HEK293 (cell line): ENCODE measurements at regions not wholly inside any gene's neighbourhood (a gene's known extent, or its start where the extent isn't known, plus 50 kb on each side); places are given as distances from the start of the nearest gene placed in this dataset.

Source experiments
- CTCF ChIA-PET: fragments of 350-600 bp; formaldehyde crosslinking; extraction: SDS; loops from one replicate; lab custom pipeline; 2021; ENCODE audit warnings: antibody characterized with exemption; lab: Yijun Ruan, JAX
- POLR2A ChIA-PET: fragments of 300-600 bp; formaldehyde crosslinking; extraction: SDS; loops from one replicate; lab custom pipeline; 2020; ENCODE audit warnings: antibody characterized with exemption, inconsistent platforms; lab: Yijun Ruan, JAX
- H3K27ac ChIP-seq: fragments of 200-500 bp; sonication (Bioruptor generic); 2 replicates; pipeline ENCODE4 v1.5.1; 2014; ENCODE audit warnings: low read depth, low read length, control low read depth, inconsistent platforms; ENCODE audit errors: extremely low read depth
- H3K36me3 ChIP-seq, 2 experiments: fragments of 200-500 bp in 1 of 2; sonication (Bioruptor generic) in 1 of 2; 1 replicate in 1 of 2; 2 replicates in 1 of 2; pipeline ENCODE4 v1.5.1; 2014 to 2017; ENCODE audit warnings: inconsistent platforms in 2 of 2, low read length in 2 of 2; ENCODE audit not compliant: control insufficient read depth in 2 of 2, insufficient read depth in 1 of 2
- H3K4me1 ChIP-seq: fragments of 200-500 bp; sonication (Bioruptor generic); 2 replicates; pipeline ENCODE4 v1.5.1; 2014; ENCODE audit warnings: mild to moderate bottlenecking, low read length, inconsistent platforms; ENCODE audit not compliant: control insufficient read depth, insufficient read depth
- H3K4me3 ChIP-seq: 2 replicates; pipeline ENCODE4 v1.5.1; 2011; ENCODE audit warnings: low read depth, mild to moderate bottlenecking, control low read depth, low read length, moderate library complexity
- H3K9me3 ChIP-seq: fragments of 200-500 bp; sonication (Bioruptor generic); 2 replicates; pipeline ENCODE4 v1.5.1; 2014; ENCODE audit warnings: low read depth, low read length, inconsistent platforms; ENCODE audit not compliant: control insufficient read depth, insufficient read depth
- HIC1 ChIP-seq: fragments of 450-650 bp; formaldehyde crosslinking; IDR thresholded peaks from 2 replicates; pipeline ENCODE4 v1.5.1; 2016; ENCODE audit warnings: missing biosample characterization, missing genetic modification characterization
- INSM2 ChIP-seq: fragments of 450-650 bp; formaldehyde crosslinking; IDR thresholded peaks from 2 replicates; pipeline ENCODE4 v1.5.1; 2016; ENCODE audit warnings: missing biosample characterization, missing genetic modification characterization
- MYNN ChIP-seq: fragments of 450-650 bp; formaldehyde crosslinking; IDR thresholded peaks from 2 replicates; pipeline ENCODE4 v1.5.1; 2016; ENCODE audit warnings: missing biosample characterization, missing genetic modification characterization, borderline replicate concordance
- PRDM6 ChIP-seq: fragments of 450-650 bp; formaldehyde crosslinking; IDR thresholded peaks from 2 replicates; pipeline ENCODE4 v1.5.1; 2017; ENCODE audit warnings: missing biosample characterization, missing genetic modification characterization
- RBAK ChIP-seq: fragments of 450-650 bp; formaldehyde crosslinking; IDR thresholded peaks from 2 replicates; pipeline ENCODE4 v1.5.1; 2016; ENCODE audit warnings: missing biosample characterization, missing genetic modification characterization
- SCRT2 ChIP-seq: fragments of 450-650 bp; formaldehyde crosslinking; IDR thresholded peaks from 2 replicates; pipeline ENCODE4 v1.5.1; 2016; ENCODE audit warnings: missing biosample characterization, missing genetic modification characterization
- ZBTB1 ChIP-seq: fragments of 450-650 bp; formaldehyde crosslinking; IDR thresholded peaks from 2 replicates; pipeline ENCODE4 v1.5.1; 2016; ENCODE audit warnings: missing biosample characterization, missing genetic modification characterization
- ZBTB21 ChIP-seq: fragments of 450-650 bp; formaldehyde crosslinking; IDR thresholded peaks from 2 replicates; pipeline ENCODE4 v1.5.1; 2017; ENCODE audit warnings: missing biosample characterization, missing genetic modification characterization
- ZFP41 ChIP-seq: fragments of 450-650 bp; formaldehyde crosslinking; IDR thresholded peaks from 2 replicates; pipeline ENCODE4 v1.5.1; 2016; ENCODE audit warnings: missing biosample characterization, missing genetic modification characterization, borderline replicate concordance
- ZNF26 ChIP-seq: fragments of 450-650 bp; formaldehyde crosslinking; IDR thresholded peaks from 2 replicates; pipeline ENCODE4 v1.5.1; 2016; ENCODE audit warnings: missing biosample characterization, missing genetic modification characterization
- ZNF341 ChIP-seq: fragments of 450-650 bp; formaldehyde crosslinking; IDR thresholded peaks from 2 replicates; pipeline ENCODE4; 2016; ENCODE audit warnings: low read depth, missing biosample characterization, missing genetic modification characterization
- ZNF404 ChIP-seq: fragments of 450-650 bp; formaldehyde crosslinking; IDR thresholded peaks from 2 replicates; pipeline ENCODE4 v1.5.1; 2017; ENCODE audit warnings: missing biosample characterization, missing genetic modification characterization
- ZNF558 ChIP-seq: fragments of 450-650 bp; formaldehyde crosslinking; IDR thresholded peaks from 2 replicates; pipeline ENCODE4 v1.5.1; 2016; ENCODE audit warnings: missing biosample characterization, missing genetic modification characterization
- ZNF560 ChIP-seq: fragments of 450-650 bp; formaldehyde crosslinking; IDR thresholded peaks from 2 replicates; pipeline ENCODE4 v1.5.1; 2017; ENCODE audit warnings: missing biosample characterization, missing genetic modification characterization, borderline replicate concordance
- ZNF654 ChIP-seq: fragments of 450-650 bp; formaldehyde crosslinking; IDR thresholded peaks from 2 replicates; pipeline ENCODE4 v1.5.1; 2016; ENCODE audit warnings: low read depth, missing biosample characterization, missing genetic modification characterization
- ZSCAN18 ChIP-seq: fragments of 450-650 bp; formaldehyde crosslinking; IDR thresholded peaks from 2 replicates; pipeline ENCODE4 v1.5.1; 2016; ENCODE audit warnings: missing biosample characterization, missing genetic modification characterization

- no peaks in the 10 kb centered on the region for H3K9me3 ChIP-seq
- H3K27ac ChIP-seq: no peak overlapping the region
- TF ChIP-seq INSM2 (no peak), ZNF560 (no peak), ZNF26 (tag by site-specific recombination) (no peak), ZBTB1 (tag by site-specific recombination) (no peak), ZNF404 (tag by site-specific recombination) (no peak), ZNF654 (tag by site-specific recombination) (peak; percentile 16; the same call in 1 of the 2 replicates), ZSCAN18 (no peak), RBAK (tag by site-specific recombination) (no peak), ZFP41 (tag by site-specific recombination) (no peak), SCRT2 (tag by site-specific recombination) (peak; percentile 76), ZBTB21 (tag by site-specific recombination) (no peak), ZNF341 (tag by site-specific recombination) (no peak), MYNN (tag by site-specific recombination) (no peak), PRDM6 (tag by site-specific recombination) (no peak), HIC1 (tag by site-specific recombination) (no peak), ZNF558 (tag by site-specific recombination) (no peak)
- TF ChIP-seq, all 188 proteins: peak for 2
- H3K4me1 ChIP-seq: no peaks in the 10 kb centered on the region
- no peak overlapping the region for H3K4me3 ChIP-seq
- ChIA-PET POLR2A (no interaction called here), CTCF (interaction anchor here (0.6 to 1.9 kb wide), 14 partner anchors 9 to 235 kb away, joined by 3 to 9 read pairs (median 4); no protein-coding TSS in a partner anchor)
- no peaks in the 10 kb centered on the region for H3K36me3 ChIP-seq
These were observed 75.5 kb upstream of the DCD start for GRCh38 chr12:54723379-54724256.
